Stimulated activated CD8-positive, alpha-beta memory T cell treated with anti-CD3 and anti-CD28 coated beads, Interleukin-12 subunit alpha, Interleukin-12 subunit beta, amount 100 ng/mL, for 24 hours (primary cell): ENCODE measurements at regions not wholly inside any gene's neighbourhood (a gene's known extent, or its start where the extent isn't known, plus 50 kb on each side); places are given as distances from the start of the nearest gene placed in this dataset.
"Not testable (repeated sequence)": the region's sequence is repeated elsewhere in the genome, so short reads cannot be mapped to it uniquely, and the experiment has no call there.

Experiments
- DNase-seq: peaks from one replicate; pipeline ENCODE4 v3.0.0-alpha.2; 2020; ENCODE audit errors: extremely low read depth

DNA sequence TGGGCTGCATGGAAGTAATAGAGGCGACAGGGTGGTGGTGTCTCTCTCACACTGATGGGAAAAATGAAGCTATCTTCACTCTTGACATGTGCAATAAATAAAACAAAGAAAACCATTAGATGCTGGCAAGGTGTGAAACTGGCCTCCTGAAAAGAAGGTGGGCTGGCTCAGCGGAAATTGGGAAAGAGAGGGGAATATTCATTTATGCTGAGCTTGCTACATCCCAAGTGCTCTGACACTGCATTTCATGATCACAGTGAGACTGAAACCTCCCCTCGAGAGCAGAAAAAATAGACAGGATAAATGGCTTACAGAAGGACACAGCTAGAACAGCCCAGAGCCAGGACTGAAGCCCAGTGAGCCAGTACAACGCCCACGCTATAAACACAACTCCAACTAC, 112.1 kb upstream of the SMLR1 start:
- no peak for DNase-seq

DNA sequence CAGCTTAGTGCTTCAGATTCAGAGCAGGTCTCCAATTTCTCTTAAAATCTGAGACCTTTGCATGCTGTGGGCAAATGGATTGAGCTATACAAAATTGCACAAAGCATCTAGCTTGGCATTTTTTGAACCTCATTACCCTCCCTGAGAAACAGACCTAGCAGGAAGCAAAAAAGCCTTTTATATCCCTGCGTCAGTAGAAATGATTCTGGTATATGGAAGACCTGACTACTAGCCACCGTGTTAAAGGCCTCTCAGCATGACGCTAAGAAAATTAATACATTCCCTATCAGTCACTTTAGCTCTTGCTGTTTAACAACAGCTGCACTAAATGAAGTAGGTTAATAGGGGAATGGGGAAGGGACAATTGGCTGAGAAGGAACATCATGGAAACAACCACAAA, 110.7 kb upstream of the SMLR1 start:
- no peak for DNase-seq

DNA sequence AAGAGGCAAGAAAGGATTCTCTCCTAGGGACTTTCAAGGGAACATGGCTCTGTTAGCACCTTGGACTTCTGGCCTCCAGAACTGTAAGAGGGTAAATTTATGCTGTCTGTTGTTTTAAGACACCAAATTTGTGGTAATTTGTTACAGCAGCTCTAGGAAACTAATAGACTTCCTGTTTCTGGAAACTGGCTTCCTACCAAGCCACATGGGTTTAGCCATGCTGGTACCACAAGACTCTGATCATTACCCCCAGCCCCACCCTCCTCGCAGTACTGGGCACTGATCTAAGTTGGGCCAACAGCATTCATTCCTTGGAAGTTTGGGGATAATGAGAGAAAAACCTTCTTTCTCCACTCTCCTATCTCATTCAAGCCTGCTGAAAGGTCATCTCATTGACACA, 109.5 kb upstream of the SMLR1 start:
- DNase-seq, result no peak

DNA sequence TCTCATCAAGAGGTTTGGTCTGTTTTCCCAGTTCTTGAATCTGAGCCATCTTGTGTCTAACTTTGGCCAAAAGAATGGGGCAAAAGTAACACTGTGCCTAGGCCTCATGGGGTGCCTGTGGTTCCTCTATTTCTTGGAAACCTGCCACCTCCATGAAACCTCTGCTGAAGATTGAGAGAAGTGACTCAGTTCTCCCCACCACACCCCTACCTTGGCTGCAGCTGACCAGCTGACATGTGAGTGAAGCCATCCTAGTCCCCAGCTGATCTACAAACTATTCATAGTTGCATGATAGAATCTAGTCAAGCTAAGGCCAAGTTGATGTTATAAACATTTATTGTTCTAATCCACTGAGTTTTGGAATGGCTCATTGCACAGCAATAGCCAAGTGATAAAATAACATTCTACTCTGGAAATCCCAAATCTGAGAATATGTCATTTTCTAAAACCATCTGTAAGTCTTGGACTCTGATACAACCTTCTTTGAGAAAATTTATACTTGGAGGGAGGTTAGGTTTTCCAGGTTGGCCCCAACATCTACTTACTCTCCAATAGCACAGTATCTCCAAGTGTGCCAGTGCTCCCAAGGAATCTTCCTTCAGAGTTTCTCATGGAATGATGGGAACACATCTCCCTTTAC, 107.0 kb upstream of the SMLR1 start:
- no peak for DNase-seq

DNA sequence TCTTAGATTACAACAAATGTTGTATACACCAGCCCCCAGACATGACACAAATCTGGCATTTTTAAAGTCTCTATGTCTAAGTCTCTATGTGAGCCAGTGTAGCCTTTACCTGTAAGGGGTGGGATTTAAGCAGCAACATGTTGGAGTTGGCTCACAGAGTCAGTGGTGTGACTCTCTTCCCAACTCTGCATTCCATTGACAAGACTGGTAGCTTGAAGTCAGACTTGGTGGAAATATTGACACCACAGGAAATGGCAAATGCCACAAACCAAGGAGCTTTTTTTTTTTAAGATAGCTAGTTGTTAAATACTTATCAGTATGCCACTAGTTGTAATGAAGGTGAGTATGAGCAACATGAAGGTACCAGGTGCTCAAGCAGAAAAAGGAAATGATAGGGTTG, 103.1 kb upstream of the SMLR1 start:
- DNase-seq, result no peak

DNA sequence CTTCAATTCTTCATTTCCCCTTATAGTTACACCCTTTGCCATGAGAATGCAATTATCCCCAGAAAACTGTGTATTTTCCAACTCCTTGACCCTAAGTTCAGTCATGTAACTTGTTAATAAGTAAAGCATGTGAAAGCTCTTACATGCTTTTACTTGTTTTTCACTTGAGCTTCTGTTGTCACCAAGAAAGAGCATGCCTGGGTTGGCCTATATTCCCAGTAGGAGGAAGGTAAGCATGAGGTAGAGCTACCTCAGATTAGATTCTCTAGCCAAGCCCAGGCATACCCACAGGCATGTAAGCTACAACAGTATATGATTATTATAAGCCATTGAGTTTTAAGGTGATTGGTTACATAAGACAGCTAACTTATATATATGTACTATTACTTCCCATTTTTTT, 101.7 kb upstream of the SMLR1 start:
- DNase-seq, result no peak

DNA sequence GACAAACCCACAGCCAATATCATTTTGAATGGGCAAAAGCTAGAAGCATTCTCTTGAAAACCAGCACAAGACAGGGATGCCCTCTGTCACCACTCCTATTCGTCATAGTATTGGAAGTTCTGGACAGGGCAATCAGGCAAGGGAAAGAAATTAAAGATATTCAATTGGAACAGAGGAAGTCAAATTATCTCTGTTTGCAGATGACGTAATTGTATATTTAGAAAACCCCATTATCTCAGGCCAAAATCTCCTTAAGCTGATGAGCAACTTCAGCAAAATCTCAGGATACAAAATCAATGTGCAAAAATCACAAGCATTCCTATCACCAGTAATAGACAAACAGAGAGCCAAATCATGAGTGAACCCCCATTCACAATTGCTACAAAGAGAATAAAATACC, 99.1 kb upstream of the SMLR1 start:
- not testable (repeated sequence) for DNase-seq

DNA sequence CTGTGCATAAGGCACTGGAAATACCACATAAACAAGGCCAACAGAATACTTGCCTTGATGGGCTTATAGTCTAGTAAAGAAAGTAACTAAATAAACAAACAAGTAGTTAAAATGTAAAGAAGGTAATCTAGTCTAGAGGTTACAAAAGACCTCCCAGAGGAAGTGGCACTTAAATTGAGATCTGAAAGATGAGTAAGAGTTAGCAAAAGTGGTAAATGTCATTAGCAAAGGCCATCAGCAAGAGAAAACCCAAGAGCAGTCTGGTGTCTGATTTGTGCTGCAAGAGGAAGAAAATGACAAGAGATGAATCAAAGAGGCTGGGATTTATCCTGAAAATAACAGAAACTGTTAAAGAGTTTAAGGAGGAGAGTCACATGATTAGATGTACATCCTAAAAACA, 96.6 kb upstream of the SMLR1 start:
- no peak for DNase-seq

DNA sequence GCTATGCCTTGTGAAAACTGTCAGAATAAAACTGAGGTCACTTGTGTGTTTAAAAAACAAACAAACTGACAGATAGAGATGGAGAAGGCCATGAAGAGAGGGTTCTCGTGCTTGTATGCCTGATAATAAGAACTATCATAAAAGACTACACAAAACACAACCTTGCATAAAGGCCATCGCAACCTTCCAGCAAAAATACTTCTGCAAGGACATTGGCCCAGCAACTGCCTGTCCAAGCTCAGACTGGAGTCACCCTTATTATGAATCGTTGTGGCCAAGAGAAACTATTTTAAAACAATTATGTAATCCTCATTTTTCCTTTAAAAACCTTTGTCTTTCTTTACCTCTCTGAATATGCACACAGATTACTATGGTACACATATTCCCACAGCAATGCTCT, 93.0 kb upstream of the SMLR1 start:
- DNase-seq, result no peak

DNA sequence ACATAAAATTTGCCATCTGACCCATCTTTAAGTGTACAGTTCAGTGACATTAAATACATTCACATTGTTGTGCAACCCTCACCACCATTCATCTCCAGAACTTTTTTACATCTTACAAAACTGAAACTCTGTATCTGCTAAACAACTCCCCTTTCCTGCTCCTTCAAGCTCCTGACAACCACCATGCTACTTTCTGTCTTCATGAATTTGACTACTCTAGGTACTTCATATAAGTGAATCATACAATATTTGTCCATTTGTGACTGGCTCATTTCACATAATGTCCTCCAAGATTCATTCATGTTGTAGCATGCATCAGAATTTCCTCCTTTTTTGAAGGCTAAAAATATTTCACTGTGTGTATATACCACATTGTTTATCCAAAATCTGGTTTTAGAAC, 86.9 kb upstream of the SMLR1 start:
- no peak for DNase-seq

DNA sequence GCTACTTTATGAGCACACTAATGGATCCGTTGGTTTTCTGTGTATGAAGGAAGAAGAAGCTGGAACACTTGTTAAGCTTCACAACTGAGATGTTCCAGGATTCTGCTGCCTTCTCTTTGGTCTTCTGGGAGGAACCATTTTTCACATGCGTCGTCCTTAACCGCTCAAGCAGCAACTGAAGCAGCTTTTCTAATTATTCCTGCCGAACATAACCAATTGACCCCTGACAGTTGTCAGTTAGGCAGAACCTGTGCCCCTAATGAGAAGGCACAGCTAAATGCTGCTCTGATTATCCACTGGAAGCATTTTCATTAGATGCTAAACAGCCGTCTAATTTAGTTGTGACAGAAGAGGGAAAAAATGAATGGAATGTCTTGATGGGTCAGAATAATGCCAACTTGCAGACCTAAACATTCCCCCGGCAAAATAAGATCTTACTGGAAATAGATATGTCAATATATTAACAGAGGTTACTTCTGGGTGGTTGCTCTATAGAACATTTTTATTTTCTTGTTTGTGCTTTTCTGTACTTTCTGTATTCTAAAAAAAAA, 85.0 kb upstream of the SMLR1 start:
- no peak for DNase-seq

DNA sequence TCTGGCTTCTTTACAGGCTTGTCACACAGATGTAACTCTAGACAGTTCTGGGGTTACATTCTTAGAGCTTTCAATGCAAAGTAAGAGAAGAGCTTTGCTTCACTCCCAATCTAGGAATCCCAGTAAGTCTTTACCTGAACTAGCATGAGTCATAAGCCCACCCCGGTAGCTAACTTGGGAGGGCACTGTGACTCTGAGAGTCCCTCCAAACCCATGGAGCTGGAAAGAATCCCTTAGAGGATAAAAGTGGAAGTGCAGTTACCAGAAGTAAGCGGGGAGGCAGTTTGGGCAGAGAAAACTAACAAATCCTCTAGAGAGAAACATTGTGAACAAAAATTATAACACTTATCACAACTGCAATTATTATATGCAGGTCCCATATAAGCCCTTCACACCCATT, 84.0 kb upstream of the SMLR1 start:
- DNase-seq, result no peak

DNA sequence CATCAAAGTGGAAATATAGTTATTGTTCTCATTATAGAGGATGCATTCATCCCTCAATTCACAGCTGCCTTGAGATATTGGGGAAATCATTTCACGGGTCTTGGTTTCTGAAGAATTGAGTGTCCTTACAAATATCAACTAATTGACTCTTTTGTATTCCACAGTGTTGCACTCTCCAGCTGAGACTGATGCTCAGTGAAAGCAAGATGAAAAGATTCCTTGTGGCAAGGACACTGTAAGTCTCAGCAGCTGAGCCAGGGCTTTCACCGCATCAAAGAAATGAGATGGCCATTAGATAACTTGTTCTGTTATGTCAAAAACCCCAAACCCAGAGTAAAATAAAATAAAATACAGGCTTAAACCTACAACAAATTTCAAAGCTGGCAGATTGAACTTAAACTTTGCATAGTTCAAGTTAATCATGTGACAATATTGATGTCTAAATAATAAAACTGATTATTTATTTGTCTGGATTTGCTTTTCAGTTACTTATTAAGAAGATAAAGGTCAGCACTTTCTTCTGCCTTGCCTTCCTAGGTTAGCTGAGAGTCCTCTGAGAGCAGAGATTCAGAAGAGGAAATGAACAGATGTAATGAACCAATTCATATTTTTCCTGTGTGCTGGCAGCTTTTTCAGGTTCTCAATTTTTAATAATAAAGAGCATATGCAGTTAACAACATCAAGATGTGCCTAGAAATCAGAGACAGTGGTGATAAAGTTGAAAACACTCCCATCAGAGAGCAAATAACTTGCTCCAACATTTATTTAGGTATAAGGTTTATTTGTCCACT, 82.4 kb upstream of the SMLR1 start:
- DNase-seq, result no peak

DNA sequence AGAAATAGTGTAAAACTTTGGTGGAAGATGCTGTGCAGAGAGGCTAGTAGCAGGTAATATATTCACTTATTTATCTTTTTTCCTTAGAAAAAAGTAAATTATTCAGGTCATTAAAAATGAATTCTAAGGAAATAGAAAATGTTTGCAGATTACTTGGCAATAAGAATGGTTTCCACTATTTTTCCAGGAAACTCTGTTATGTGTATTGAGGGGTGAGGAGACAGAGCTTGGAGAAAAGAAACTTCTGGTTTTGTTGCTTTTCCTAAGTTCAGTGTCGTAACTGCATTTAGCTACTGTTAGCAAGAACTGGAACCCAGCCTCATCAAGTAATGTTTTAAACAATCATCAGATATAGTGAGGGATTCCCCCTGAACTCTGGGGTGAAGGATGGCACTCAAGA, 79.2 kb upstream of the SMLR1 start:
- no peak for DNase-seq

DNA sequence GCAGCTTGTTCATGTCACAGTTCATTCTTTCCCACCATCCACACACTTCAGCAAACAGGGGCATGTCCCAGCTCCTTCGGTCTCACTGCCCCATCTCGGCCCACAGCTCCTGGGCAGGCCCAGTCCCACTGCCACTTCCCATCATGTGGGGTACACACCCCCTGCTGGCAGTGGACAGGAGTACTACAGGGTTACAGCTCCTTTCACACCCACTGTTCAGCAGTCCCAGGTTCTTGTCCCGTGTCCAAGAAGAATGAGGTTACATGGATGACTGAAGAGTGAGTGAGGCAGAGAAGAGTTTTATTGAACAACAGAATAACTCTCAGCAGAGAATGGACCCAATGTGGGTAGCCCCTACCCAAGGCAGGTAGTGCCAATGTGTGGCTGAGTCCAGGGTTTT, 77.8 kb upstream of the SMLR1 start:
- no peak for DNase-seq

DNA sequence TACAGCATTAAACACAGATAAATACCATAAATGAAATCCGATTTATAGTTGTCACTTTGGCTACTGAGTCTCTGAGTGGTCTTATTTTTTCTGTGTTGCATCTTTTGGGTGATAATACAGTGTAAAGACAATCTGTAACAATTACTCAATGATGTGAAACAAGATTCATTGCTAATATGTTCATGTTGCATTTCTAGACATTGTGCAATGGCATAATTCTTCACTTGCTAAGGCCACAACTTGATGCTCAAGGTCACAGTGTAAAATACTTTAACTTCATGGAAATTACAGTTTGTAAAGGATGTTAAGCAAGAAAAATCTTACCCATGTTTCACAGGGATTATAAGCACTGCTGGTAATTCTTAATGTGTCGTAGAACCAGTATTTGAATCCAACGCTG, 74.9 kb upstream of the SMLR1 start:
- DNase-seq, result no peak

DNA sequence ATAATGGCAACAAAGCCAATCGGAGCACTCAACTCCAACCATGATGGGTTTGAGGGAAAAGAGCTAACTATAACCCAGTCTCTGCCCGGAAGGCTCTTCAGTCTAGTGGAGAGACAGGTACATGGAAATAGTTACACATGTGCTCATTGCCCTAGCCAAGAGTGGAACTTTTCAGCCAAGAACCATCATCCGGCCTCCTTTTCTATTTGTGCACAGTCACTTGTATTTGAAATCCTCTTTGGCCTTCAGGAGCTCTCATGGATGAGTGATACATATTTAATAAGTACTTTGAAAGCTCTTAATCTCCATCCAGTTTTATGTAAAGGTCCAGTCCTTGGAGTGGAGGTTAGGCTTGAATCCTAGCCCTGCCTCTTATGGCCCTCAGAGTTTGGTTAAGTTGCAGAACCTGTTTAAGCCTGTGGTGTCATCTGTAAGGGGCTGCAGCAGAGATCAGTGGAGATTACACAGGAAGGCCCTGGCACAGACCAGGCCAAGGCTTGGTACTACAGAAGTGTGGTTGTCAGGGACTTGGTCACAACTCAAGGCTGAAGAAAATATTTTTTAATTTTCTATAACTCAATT, 72.3 kb upstream of the SMLR1 start:
- no peak for DNase-seq

DNA sequence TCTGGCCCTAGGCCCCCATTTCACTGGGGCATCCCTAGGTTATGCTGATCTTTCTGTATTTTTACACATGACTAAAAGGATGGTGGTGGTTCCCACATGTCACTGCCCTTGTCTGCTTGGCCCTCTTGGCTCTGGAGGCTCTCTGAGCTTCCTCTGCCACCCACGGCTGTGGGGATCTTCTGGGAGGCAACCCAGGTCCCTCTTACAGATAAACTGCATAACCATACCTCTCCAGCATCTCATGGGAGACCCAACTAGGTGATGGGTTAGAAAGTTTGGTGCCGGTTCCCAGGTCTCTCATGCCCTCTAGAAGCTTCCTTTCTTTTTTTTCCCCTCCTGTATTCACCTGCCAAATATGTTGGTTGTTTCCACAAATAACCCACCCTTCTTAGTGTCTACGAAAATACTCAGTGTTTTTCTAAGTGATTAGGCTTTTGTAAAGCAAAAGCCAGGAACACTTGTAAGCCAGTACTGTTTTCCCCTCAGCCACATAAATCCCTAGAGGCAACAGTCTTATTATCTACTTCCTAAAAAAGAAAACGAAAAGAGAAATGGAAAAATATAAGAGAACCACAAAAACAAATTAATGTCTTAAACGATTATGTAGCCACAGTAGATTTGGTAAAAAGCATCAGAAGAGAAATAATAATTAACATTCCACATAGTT, 71.7 kb upstream of the SMLR1 start:
- DNase-seq, result no peak

DNA sequence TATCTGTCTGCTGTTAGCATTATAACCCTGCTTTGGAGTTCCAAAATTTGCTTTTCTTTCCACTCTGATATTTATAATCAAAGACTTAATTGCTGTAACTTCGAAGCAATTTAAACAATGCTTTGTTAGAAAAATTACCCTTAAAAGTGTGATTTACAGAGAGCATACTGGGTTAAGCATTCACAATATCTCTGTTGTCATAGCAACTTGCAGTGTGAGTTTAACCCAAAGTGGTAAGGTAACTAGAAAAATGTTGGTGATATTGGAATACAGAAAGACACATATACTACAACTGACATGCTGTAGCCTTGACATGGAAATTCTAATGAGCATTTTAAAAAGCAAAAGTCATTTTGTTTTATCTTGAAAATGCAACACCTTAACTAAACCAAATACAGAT, 70.4 kb upstream of the SMLR1 start:
- no peak for DNase-seq

DNA sequence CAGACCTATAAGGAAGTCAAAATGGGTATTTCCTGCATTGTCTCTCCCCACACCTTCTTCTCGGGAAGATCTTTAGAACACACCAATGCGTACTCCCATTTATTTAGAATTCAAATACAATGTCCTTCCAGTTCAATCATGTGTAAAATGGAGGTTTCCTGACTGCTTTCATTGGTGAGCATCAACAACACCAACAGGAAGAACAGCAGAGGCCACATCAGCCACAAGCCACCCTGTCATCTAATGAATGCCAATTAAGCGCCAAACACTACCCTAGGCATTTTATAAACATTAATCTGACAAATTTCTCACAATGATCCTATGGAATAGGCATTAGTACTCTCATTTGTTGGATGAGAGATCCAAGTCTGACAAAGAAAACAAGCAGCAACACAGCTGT, 68.4 kb upstream of the SMLR1 start:
- DNase-seq, result no peak

DNA sequence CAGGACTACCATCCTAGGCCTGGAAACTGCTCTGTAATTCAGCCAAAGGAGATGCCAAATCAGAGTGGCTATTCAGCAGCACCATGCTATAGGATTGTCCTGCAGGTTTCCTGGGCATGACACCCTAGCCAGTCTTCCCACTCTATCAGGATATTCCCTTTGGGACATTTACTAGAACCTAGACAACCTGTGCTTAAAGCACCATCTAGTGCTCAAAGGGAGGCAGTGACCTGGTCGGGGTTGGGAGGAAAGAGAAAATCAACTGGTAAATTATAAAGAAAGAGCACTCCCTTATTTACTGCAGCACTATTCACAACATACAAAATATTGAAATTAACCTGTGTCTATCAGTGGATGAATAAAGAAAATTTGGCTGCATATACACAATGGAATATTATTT, 67.2 kb upstream of the SMLR1 start:
- no peak for DNase-seq

DNA sequence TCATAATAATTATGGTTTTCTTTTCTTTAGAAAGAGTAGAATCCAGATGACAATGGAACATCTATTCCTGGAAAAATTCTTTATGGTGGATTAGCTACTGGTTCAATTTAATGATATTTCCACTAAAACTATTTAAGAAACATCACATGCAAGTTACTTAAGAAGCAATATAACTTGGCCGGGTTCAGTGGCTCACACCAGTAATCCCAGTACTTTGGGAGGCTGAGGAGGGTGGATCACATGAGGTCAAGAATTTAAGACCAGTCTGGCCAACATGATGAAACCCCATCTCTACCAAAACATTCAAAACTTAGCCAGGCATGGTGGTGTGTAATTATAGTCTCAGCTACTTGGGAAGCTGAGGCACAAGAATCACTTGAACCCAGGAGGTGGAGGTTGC, 65.9 kb upstream of the SMLR1 start:
- DNase-seq, result no peak
